Glomerular visceral epithelial cell (primary cell): ENCODE measurements at regions not wholly inside any gene's neighbourhood (a gene's known extent, or its start where the extent isn't known, plus 50 kb on each side); places are given as distances from the start of the nearest gene placed in this dataset.
"Not testable (repeated sequence)": the region's sequence is repeated elsewhere in the genome, so short reads cannot be mapped to it uniquely, and the experiment has no call there.

Source experiments
- DNase-seq: peaks from one replicate; pipeline ENCODE4 v3.0.0-alpha.2; 2016; ENCODE audit errors: extremely low spot score

DNA sequence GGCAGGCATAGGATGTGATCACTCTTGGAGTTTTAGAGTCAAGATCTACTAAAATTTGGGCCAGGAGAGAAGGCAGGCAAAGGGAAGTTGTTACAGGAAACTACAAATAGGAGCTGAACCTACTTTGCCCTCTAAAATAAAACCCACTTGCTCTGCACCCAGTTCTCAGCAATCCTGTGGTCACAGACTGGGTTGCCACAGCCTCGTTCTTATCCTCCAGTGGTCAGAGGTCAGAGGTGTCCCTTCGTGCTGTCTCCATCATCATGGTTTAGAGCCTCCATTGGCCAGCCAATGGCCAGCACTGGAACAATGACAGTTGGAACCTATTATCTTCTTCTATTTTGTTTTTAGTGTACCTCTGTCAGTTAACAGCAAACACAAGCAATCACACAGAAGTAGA lies 90.7 kb upstream of the TNP1 start:
- peak; percentile 18 for DNase-seq

DNA sequence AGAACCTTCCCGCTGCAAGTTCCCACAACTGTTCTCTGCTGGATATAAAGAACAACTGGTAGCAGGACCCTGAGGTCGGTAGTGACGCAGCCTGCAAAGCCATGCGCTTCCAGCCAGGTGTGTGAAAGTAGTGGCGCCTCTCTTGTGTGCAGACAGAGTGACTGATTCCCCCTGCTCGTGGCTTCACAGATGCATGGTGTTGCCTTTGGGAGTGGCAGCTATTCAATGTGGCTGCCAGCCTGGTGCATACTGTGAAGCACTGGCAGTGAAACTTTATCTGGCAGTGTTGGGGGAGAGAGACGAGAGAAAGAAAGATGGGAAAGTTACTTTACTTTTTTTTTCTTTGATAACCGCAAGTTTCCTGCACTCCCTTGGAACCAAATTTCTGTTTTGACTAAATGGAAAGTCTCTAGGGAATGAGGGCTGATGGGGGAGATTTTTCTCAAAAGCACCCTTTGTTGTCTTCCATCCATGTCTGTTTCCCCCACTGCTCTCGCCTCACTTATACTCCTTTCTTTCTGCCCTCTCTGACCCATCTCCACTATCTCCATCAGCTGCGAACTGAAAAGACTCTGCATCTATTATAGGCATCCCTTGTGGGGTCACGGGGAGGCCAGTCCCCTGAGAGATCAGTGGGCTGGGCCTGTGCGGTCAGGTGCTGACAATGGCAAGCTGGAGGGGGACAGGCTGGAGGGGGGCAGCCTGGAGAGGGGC lies 90.0 kb upstream of the TNP1 start:
- DNase-seq = no peak

DNA sequence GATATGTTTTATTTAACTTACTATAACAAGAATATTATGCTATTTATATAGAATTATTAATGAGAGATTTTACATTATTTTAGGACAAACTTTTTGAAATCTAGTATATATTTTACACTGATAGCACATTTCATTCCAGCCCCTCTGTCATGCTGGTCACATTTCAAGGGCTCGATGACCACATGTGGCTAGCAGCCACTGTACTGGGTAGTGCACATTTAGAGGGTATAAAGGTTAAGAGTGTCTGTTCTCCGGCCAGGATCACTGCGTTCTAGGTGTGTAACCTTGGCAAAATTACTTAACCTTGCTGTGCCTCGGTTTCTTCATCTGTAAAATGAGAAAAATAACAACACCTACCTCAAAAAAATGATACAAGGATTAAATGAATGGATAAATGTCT lies 87.2 kb upstream of the TNP1 start:
- DNase-seq = no peak

DNA sequence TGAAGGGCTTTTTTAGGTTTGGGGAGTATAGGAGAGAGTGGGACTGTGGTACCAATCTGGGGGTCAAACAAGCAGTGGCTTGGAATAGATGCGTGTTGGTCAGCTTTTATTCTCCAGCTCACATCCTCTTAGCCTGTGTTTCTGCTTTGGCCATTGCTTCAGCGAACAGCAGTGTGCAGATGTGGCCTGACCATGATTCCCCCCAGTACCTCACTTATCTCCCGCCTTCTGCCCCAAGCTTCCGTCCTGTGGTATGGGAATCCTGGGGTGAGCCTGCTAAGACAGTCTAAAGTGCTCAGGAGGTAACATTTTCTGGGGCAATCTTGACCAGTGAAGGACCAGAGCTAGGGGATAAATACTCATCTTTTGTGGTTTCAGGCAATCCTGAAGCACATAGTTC lies 84.9 kb upstream of the TNP1 start:
- DNase-seq = no peak

DNA sequence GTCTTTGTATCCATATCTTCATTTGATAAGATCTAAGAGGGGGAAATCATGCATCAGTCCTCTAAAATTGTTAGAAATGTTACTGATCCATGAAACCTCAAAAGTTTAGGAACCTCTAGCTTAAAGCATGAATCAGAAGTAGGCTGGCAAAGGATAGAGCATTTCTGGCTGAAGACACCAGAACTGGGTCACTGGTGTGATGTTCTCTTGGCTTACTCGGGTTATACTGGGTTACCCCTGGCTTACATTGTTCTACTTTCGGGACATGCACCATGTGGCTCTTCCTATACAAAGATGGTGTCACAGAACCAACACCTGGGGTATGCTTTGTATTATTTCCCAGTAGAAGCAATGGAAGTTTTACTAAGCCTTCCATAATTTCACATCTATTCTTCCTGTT lies 83.2 kb upstream of the TNP1 start:
- no peak for DNase-seq

DNA sequence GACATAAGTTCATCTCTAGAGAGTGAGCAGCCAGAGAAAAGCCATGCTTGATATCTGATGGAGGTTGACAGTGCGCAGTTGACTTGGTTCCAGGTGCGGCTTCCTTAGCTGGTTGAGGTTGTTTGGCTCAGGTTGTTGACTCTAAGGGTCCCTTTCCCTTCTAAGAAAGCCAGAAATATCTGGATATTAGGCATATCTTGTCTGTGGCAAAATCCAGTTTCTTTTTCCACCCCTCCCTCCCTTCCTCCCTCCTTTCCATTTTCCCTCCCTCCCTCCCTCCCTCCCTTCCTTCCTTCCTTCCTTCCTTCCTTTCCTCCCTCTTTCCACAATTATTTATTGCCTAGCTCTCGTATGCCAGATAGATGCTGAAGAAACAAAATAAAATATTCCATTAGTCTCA lies 82.6 kb upstream of the TNP1 start:
- DNase-seq = no peak

DNA sequence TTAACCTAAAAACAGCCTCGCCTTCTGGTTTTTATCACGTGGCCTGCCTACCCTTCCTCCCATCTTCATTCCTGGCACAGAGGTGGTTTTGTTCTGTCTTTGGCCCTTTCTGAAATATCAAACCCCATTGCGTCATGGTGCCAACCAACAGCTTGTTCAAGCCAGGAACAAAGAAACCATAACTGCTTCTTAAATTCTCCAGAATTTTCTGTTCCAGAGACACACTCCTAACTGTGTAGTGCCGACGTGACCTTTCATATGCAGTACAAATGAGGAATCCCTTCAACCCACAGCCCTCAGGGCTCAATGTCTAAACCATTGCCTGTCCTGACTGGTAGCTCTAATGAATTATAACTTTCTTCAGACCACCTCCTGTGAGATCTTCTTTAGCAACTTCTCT lies 82.2 kb upstream of the TNP1 start:
- DNase-seq = no peak

DNA sequence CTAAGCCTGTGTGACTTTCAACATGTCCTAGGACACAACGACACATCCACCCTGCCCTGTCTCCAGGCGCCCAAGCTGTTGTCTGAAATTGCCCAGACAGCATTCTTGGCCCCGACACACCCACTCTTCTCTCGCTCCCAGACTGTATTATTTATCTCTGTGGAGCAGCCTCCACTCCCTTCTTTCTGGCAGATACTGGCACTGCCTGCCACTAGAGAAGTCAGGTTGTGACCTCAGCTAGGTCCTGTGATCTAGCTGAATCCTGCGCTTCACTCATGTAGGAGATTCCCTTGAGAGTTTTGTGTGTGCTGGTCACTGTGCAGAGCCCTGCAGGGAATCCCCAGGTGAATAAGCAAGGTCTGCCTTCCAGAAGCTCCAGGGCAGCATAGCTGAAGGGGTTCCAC lies 77.1 kb upstream of the TNP1 start:
- DNase-seq = no peak

DNA sequence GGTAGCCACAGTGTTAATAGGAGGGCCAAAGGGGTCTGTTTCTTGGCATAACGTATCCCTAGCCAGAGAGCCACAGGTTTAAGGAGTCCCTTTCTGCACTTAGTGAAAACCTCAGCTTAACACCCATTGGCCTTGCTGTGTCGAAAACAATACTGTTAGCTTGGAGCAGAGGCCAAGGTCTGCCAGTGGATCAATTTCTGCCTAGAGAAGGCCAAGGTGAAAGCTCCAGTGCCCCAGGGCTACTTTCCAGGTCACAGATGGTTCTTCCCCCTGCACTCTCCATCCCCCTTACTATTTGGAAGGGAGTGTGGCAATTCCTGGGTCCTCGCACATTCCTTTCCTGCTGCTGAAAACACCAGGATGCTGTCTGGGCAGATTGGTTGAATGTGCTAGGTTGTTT lies 74.8 kb upstream of the TNP1 start:
- DNase-seq = no peak

DNA sequence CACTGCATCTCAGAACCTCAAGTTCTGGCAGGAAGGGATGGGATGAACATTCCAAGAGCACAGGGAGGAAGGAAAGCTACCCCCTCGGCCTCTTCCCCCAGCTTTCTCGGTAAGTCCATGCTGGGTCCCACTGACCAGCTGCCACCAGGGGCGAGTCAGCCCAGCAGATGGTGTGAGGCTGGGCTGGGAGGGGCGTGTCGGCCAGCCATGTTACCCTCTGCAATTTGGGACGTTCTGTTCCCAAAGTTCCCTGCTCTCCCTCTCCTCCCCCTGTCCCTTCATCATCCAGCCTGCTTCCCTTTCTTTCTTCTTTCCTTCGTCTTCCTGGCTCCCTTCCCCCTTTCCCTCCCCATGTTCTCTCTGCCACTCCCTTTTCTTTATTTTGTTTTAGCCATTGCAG lies 74.3 kb upstream of the TNP1 start:
- no peak for DNase-seq

DNA sequence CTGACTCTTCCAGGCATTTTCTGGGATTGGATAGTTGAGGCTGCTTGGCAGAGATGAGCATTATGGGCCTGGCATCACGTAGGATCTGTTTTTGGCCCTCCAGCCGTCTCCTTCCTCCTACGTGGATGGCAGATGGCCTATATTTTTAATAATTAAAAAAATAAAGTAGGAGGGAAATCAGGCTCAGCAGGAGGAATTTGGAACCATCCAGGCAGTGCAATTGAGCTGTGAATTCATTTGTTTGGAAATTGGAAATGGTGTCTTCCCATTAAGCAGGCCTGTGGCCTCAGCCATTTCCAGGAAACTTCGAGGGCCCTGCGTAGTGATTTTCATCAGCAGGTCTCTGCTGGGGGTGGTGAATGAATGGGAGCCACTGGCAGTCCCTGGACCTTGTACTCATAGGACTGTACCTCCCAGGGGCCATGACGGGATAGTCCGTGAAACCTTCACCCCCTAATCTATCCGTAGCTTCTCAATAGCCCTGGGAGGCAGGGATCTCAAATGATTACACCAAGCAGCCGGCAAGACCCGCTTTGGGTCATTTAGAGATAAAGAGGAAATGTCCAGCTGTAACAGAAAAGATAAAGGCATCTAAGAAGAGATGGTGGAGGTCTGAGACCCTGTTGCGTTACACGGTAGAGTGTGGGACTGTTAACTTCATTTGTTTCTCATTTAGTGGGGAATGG lies 73.1 kb upstream of the TNP1 start:
- no peak for DNase-seq

DNA sequence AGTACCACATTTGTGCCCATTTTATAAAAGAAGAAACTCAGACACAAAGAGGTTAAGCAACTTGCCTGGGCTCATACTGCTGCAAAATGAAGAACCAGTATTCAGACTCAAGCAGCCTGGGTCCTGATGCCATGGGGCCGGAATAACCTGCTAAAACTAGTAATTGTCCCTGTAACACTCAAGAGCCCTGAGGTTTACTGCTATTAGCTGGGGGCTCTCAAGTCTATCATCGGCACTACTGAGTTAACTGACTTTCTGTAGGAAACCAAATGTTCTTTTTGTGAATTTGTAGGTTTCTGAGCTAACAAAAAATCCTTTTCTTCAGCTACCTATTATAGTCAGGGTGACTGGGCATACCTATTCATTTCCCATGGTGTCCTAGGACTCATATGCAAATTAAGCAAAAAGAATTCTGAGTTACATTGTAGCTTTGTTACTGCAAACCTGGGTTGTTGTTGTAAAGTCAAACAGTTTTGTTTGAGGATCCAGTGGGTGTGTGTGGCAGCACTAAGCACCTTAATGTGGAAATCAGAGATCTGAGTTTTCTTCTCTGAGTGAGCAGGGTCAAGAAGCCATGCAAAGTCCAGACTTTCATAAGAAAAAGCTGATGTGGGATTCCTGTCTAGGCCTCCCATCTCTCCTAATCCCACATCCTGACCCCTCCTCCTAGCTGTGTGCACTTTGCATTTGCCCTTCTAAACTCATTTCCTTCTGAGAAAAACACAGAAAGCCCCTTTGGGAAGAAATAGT lies 72.4 kb upstream of the TNP1 start:
- DNase-seq = no peak

DNA sequence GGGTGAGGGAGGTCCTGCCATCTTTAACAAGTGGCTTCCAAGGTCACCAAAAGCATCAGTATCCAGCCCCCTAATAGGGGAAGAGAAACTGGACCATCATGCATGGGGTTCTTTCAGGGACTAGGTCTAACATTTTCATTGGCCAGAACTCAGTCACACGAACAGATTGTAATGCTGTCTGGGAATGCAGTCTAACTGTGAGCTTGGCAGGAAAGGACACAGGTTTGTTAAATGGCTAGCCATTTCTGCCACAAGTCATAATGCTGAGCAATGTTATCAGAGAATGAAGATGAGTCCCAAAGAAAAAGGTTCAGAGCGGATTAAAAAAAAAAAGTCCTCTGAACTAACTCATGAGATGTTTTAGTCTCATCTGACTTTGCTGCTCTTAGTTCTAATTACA lies 70.9 kb upstream of the TNP1 start:
- no peak for DNase-seq

DNA sequence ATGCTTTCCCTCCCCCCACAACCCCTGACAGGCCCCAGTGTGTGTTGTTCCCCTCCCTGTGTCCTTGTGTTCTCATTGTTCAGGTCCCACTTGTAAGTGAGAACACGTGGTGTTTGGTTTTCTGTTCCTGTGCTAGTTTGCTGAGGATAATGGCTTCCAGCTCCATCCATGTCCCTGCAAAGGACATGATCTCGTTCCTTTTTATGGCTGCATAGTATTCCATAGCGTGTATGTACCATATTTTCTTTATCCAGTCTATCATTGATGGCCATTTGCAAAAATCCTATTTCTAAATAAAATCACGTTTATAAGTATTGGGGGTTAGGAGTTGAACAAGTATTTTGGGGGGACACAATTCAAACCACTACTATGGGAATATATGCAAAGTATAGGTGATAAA lies 69.5 kb upstream of the TNP1 start:
- not testable (repeated sequence) for DNase-seq

DNA sequence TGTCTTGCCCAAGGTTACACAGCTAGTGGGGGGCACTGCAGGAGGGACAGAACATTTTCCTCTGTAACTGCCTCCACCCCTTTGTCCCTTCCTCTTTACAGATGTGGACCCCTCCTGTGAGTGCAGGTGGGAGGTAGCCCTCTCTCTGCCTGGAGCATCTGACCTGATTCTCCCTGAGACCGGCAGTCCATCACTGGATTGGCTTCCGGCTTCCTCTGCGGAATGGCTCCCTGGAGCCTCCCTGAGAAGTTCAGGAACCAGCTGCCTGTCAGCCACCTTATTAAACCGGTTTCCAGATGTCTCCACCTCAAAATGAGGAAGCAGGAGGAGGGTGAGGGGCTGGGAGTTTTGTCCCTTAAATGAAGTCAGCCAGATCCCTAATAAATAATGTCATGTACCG lies 67.3 kb upstream of the TNP1 start:
- no peak for DNase-seq

DNA sequence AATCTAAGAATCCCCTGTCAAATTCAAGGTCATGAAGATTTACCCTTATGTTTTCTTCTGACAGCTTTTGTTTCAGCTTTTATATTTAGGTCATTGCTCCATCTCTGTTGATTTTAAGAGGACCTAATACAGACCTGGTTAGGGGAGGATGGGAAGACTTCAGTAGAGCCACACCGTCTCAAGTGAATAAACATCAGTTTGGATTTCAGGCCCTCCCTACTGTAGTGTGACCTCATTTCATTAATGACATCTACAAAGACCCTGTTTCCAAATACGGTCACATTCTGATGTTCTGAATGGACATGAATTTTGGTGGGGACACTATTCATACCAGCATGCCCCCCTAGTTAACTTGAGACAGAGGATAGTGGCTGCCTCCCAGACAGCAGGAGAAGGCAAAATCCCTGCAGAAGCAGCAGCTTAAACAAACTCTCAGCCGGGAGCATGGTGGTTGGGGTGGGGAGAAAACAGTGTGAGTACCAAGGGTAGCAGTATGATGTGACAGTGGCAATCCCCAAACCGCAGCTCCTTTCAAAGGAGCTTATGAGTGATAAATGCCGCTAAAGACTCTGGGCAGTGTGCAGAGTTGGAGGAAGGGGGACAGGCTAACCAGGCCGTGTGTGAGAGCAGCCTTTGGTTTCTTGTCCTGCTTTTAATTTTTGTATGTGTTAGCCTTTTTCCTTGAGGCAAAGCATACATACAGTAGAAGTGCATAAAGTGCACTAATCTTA lies 65.9 kb upstream of the TNP1 start:
- no peak for DNase-seq

DNA sequence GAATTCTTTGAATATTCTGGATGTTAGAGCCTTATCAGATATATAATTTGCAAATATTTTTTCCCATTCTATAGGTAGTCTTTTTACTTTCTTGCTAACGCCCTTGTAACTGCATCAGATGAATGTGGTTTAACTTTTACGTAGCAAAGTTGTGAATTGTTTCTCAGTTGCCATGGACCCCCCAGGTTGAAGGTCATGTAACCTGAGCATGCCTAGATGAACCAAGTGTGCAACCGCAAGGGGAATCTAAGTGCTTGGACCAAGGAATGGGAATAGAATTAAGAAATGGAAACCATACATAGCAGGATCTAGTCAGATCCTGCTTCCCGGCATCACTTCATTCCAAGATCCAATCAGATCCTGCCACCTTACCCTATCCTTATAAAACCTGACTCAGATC lies 65.1 kb upstream of the TNP1 start:
- DNase-seq = no peak

DNA sequence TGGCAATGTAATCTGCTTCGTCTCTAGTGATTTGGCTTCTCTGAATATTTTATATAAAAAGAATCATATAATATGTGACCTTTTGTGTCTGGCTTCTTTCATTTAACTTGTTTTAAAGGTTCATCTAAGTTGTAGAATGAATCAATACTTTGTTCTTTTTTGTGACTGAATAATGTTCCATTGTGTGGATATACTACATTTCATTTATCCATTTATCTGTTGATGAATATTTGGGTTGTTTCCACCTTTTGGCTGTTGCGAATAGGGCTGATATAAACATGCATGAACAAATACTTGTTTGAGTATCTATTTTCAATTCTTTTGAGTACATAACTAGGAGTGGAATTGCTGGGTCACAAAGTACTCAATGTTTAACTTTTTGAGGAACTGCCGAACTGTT lies 63.8 kb upstream of the TNP1 start:
- DNase-seq = no peak

DNA sequence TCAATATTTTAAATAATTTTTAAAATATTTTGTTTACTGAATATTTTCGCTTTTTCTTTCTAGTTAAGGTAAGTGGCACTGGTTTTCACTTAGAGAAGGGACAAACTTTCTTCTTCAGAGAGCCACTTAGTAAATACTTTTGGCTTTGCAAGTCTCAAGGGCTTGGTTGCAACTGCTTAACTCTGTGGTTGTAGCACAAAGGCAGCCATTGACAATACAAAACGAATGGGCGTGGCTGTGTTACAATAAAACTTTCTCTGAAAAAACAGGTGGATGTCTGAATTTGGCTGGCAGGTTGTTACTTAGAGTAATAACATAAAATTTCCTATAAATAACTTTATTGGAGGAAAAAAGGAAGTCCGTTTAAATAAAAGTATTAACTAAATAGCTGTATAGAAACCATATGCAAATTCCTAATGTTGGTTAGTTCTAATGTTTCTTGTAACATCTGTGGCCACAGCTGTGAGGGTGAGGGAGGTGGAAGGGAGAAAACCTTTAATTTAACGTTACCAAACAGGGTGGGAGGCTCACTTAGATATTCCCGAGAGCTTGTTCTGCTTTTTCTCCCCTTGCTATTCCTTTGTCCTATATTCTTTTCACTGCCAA lies 62.4 kb upstream of the TNP1 start:
- DNase-seq = no peak

DNA sequence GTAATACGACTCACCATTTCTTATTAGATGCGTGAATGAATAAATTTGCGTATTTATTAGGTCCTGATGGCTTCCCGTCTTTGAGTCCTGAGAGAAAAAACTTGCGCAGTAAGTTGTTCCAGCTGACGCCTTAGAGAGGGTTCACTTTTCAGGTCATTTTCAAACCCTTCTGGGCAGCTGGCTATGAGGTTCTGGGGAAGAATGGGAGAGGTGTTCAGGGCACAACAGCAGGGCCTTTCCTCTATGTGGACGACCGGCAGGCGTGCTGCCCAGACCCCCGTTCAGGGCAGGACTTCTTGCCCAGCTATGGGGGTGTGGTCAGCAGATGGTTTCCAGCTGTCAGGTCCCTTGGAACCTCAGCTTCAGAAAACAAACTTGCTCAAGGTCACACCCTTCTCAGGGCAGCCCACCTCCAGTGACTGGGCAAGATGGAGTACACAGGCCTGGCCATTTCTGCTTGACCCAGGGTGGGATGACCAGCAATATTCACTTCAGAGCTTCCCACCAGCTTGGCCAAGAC lies 61.1 kb upstream of the TNP1 start:
- no peak for DNase-seq

DNA sequence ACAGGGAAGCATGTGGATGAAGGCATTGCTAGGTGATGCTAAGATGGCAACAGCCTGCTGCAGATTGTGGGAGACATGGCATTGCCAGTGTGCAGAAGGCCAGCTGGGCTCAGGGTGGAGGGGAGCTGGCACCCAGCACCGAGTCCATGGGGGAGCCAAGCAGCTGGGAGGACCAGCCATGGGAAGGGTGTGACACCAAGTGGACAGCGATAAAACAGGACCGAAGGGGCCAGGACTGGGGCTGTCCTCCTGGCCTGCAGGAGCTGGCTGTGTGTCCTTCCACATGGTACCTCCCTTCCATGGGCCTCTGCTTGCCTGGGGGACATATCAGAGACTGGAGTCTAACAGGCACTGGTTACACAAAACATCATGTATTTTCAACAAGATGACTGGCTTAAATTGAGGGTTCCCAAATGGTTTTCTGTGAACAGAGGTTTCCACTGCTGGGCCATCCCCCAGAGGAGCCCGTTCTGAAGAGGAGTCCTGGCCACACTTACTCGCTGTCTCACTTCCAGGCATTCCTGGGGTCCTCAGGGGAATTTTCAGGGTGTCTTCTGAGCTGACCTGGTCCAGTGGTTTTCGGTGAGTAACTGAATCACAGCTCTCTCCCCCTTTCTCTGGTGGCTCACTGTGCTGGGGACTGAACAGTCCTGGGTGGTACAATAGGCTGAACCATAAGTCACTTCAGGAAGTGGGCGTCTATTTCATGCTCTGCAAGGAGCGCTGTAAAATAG lies 60.4 kb upstream of the TNP1 start:
- DNase-seq = no peak
